ENCODE measurements at regions not wholly inside any gene's neighbourhood (a gene's known extent, or its start where the extent isn't known, plus 50 kb on each side); places are given as distances from the start of the nearest gene placed in this dataset.

- no peaks in the 10 kb centered on the region for H3K9me3 Mint-ChIP-seq
- no peak overlapping the region for H3K27ac Mint-ChIP-seq
- no peak for TF ChIP-seq CTCF (conservative IDR thresholded peaks at IDR 0.05)
- H3K27me3 Mint-ChIP-seq, result peaks cover 56% of the 10 kb centered on the region
- no peaks in the 10 kb centered on the region for H3K36me3 Mint-ChIP-seq
- no peak for DNase-seq (ENCODE audit: extremely low spot score, unreplicated experiment)
- H3K4me3 Mint-ChIP-seq, result no peak overlapping the region
- no peaks in the 10 kb centered on the region for H3K4me1 Mint-ChIP-seq (ENCODE audit: unreplicated experiment)
Measured at GRCh38 chr12:30197392-30198057, 413.8 kb upstream of the TMTC1 start.

- Mint-ChIP-seq H3K9me3 (no peaks in the 10 kb centered on the region), H3K27me3 (peaks cover 20% of the 10 kb centered on the region), H3K4me1 (ENCODE audit: unreplicated experiment) (peaks cover 6% of the 10 kb centered on the region), H3K27ac (no peak overlapping the region), H3K36me3 (no peaks in the 10 kb centered on the region), H3K4me3 (no peak overlapping the region)
- DNase-seq (ENCODE audit: extremely low spot score, unreplicated experiment), result no peak
- no peak for TF ChIP-seq CTCF (conservative IDR thresholded peaks at IDR 0.05)
Measured at GRCh38 chr12:30191696-30192455, 408.1 kb upstream of the TMTC1 start.

GRCh38 chr12:30188602-30189326, 405.0 kb upstream of the TMTC1 start:
- no peak for TF ChIP-seq CTCF (conservative IDR thresholded peaks at IDR 0.05)
- no peaks in the 10 kb centered on the region for H3K36me3 Mint-ChIP-seq
- H3K9me3 Mint-ChIP-seq, result no peaks in the 10 kb centered on the region
- H3K27me3 Mint-ChIP-seq, result peaks cover 7% of the 10 kb centered on the region
- H3K4me1 Mint-ChIP-seq (ENCODE audit: unreplicated experiment), result peaks cover 6% of the 10 kb centered on the region
- DNase-seq (ENCODE audit: extremely low spot score, unreplicated experiment), result no peak
- H3K27ac Mint-ChIP-seq, result no peak overlapping the region
- H3K4me3 Mint-ChIP-seq, result no peak overlapping the region

- H3K4me3 Mint-ChIP-seq, result no peak overlapping the region
- peaks cover 6% of the 10 kb centered on the region for H3K4me1 Mint-ChIP-seq (ENCODE audit: unreplicated experiment)
- no peaks in the 10 kb centered on the region for H3K9me3 Mint-ChIP-seq
- H3K27ac Mint-ChIP-seq, result no peak overlapping the region
- H3K27me3 Mint-ChIP-seq, result peaks cover 4% of the 10 kb centered on the region
- no peak for TF ChIP-seq CTCF (conservative IDR thresholded peaks at IDR 0.05)
- DNase-seq (ENCODE audit: extremely low spot score, unreplicated experiment), result no peak
- H3K36me3 Mint-ChIP-seq, result no peaks in the 10 kb centered on the region
Measured at GRCh38 chr12:30187426-30187825, 403.7 kb upstream of the TMTC1 start.

- Mint-ChIP-seq H3K27ac (no peak overlapping the region), H3K4me1 (ENCODE audit: unreplicated experiment) (no peaks in the 10 kb centered on the region), H3K9me3 (no peaks in the 10 kb centered on the region), H3K4me3 (no peak overlapping the region), H3K36me3 (no peaks in the 10 kb centered on the region), H3K27me3 (no peaks in the 10 kb centered on the region)
- no peak for DNase-seq (ENCODE audit: extremely low spot score, unreplicated experiment)
- no peak for TF ChIP-seq CTCF (conservative IDR thresholded peaks at IDR 0.05)
Measured at GRCh38 chr12:30181334-30181733, 397.6 kb upstream of the TMTC1 start.
